Thymus (tissue), 11 donors: ENCODE measurements at regions not wholly inside any gene's neighbourhood (a gene's known extent, or its start where the extent isn't known, plus 50 kb on each side); places are given as distances from the start of the nearest gene placed in this dataset.

Experiments used
- DNase-seq, 9 donors: peaks; one replicate each; pipeline ENCODE4 v3.0.0-alpha.2; 2013; ENCODE audit warnings: low spot score in 9 of 9, low read depth in 6 of 9, missing footprints in 1 of 9
- H3K27ac ChIP-seq, 2 donors: one replicate each; pipeline ENCODE4 v1.5.1; 2013; ENCODE audit warnings: control low read depth in 1 of 2, low read depth in 1 of 2, low read length in 1 of 2, mild to moderate bottlenecking in 1 of 2, moderate library complexity in 1 of 2
- H3K27me3 ChIP-seq, 2 donors: one replicate each; pipeline ENCODE4 v1.5.1; 2013; ENCODE audit warnings: low read length in 1 of 2; ENCODE audit not compliant: control insufficient read depth in 2 of 2, insufficient read depth in 1 of 2
- H3K36me3 ChIP-seq, 2 donors: one replicate each; pipeline ENCODE4 v1.5.1; 2013; ENCODE audit warnings: low read length in 1 of 2, mild to moderate bottlenecking in 1 of 2, moderate library complexity in 1 of 2; ENCODE audit not compliant: control insufficient read depth in 2 of 2, insufficient read depth in 2 of 2
- H3K4me1 ChIP-seq, 2 donors: one replicate each; pipeline ENCODE4 v1.5.1; 2013; ENCODE audit warnings: low read length in 2 of 2; ENCODE audit not compliant: control insufficient read depth in 2 of 2, insufficient read depth in 2 of 2
- H3K4me3 ChIP-seq, 2 donors: one replicate each; pipeline ENCODE4 v1.5.1; 2013; ENCODE audit warnings: low read length in 2 of 2, control low read depth in 1 of 2, mild to moderate bottlenecking in 1 of 2
- H3K9me3 ChIP-seq, 2 donors: one replicate each; pipeline ENCODE4 v1.5.1; 2013; ENCODE audit warnings: low read length in 1 of 2, mild to moderate bottlenecking in 1 of 2; ENCODE audit not compliant: control insufficient read depth in 2 of 2, insufficient read depth in 1 of 2
- WGBS: extraction: QIAGEN DNeasy Blood & Tissue Kit; methylation state at CpG from one replicate; pipeline ENCODE4 v1.1.7; 2013; 5-methylcytosine and 5-hydroxymethylcytosine counted together
- donor health status: healthy.

GRCh38 chr15:31160740-31161495 lies 59.4 kb upstream of the TRPM1 start:
- Histone ChIP-seq H3K36me3 (no peaks in the 10 kb centered on the region), H3K27me3 (peaks cover 0 to 4% of the 10 kb centered on the region in 2 donors), H3K27ac (no peak overlapping the region), H3K4me3 (no peak overlapping the region), H3K9me3 (no peaks in the 10 kb centered on the region), H3K4me1 (peaks cover 8 to 24% of the 10 kb centered on the region in 2 donors)
- 98% methylated on average over 25 of the region's 25 CpGs for WGBS
- no peak for DNase-seq

GRCh38 chr15:31161951-31162350 lies 60.4 kb upstream of the TRPM1 start:
- 95% methylated on average over 7 of the region's 7 CpGs for WGBS

DNA sequence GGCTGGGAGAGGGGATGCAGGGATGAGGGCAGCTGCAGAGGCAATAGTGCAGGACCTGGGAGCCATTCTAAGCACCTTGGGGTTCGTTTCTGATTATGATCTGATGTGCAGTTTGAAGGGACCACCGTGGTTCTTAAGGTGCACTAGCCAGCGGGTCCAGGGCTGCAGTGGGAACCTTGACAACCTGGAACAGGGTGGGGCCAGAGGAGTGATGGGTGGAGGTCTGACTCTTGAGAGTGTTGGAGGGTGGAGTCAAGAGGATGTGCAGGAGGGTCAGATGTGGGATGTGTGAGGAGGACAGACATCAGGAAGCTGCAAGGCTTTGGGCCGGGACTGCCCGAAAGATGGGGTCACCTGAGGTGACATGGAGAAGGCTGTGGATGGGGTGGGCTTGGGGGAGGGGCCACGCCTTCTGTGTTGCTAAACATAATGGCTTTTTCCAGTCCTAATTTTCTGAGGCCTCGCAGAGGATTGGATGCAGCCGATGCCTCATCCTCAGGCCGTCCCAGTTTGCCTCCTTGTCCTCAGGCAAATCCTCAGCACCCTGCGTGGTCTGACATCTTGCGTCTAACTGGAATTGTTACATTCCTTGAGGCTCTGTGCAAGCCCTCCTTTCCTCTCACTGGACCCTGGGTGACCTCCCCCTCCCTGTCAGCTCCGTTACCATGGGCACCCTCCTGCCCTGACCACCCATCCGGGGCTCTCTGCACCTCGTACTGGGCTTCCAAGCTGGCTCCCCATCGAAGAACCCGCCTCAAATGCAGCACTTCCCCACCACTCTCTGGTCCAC lies 61.4 kb upstream of the TRPM1 start:
- Histone ChIP-seq H3K27me3 (peaks cover 0 to 4% of the 10 kb centered on the region in 2 donors), H3K27ac (no peak overlapping the region), H3K4me1 (peaks cover 8 to 21% of the 10 kb centered on the region in 2 donors), H3K4me3 (no peak overlapping the region), H3K9me3 (no peaks in the 10 kb centered on the region), H3K36me3 (no peaks in the 10 kb centered on the region)
- DNase-seq, result no peak
- WGBS, result 94% methylated on average over 16 of the region's 16 CpGs

More at GRCh38 chr15:31161951-31162350, 60.4 kb upstream of the TRPM1 start:
- no peak overlapping the region for H3K27ac ChIP-seq
- H3K4me1 ChIP-seq, result peaks cover 8 to 22% of the 10 kb centered on the region in 2 donors
- H3K4me3 ChIP-seq, result no peak overlapping the region
- no peaks in the 10 kb centered on the region for H3K36me3 ChIP-seq
- H3K9me3 ChIP-seq, result no peaks in the 10 kb centered on the region
- peaks cover 0 to 4% of the 10 kb centered on the region in 2 donors for H3K27me3 ChIP-seq
- no peak for DNase-seq

DNA sequence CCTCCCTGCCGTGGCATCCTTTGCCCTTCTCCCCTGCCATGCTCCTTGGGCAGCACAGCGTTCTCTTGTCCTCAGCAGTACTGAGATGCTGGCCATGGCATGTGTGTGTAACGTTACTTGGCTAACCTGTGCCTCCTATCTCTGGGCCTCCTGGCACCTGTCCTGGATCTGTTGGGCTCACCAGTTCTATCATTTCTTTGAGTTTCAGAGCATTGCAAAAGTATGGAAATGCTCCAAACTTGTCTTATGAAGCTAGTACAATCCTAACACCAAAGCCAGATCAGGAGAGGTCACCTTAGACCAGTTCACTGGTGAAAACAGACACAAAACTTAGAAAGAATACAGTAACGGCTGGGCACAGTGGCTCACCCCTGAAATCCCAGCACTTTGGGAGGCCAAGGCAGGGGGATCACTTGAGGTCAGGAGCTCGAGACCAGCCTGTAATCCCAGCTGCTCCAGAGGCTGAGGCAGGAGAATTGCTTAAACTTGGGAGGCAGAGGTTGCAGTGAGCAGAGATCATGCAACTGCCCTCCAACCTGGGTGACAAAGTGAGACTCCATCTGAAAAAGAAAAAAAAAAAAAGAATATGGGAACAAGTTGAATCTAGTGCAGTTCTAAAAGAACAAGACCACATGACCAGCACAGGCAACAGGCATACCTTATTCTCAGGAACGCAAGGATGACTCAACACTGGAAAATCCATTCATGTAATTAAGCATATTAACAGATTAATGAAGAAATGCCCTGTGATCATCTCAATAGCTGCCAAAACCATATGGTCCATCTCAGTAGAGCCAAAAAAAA lies 62.4 kb upstream of the TRPM1 start:
- H3K4me1 ChIP-seq, result peaks cover 8 to 18% of the 10 kb centered on the region in 2 donors
- no peak overlapping the region for H3K27ac ChIP-seq
- peaks cover 0 to 4% of the 10 kb centered on the region in 2 donors for H3K27me3 ChIP-seq
- no peak overlapping the region for H3K4me3 ChIP-seq
- WGBS, result 81% methylated on average over 6 of the region's 6 CpGs
- no peak for DNase-seq
- no peaks in the 10 kb centered on the region for H3K36me3 ChIP-seq
- no peaks in the 10 kb centered on the region for H3K9me3 ChIP-seq

DNA sequence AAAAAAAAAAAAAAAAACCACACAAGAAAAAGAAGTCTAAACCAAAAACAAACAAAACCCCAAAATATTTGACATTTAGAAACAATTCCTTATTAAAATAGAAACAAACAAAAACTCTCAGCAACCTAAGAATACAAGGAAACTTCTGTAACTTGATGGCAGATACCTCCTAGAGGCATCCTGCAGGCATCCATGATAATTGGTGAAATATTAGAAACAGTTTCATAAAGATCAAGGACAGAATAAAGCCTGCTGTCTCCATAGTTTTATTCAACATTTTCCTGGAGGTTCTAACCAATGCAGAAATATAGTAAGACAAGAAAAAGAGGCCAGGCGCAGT lies 63.0 kb upstream of the TRPM1 start:
- 98% methylated on average over 1 of the region's 1 CpG for WGBS
- DNase-seq, result no peak
- H3K36me3 ChIP-seq, result no peaks in the 10 kb centered on the region
- peaks cover 0 to 4% of the 10 kb centered on the region in 2 donors for H3K27me3 ChIP-seq
- no peaks in the 10 kb centered on the region for H3K9me3 ChIP-seq
- no peak overlapping the region for H3K4me3 ChIP-seq
- no peak overlapping the region for H3K27ac ChIP-seq
- peaks cover 3 to 12% of the 10 kb centered on the region in 2 donors for H3K4me1 ChIP-seq

DNA sequence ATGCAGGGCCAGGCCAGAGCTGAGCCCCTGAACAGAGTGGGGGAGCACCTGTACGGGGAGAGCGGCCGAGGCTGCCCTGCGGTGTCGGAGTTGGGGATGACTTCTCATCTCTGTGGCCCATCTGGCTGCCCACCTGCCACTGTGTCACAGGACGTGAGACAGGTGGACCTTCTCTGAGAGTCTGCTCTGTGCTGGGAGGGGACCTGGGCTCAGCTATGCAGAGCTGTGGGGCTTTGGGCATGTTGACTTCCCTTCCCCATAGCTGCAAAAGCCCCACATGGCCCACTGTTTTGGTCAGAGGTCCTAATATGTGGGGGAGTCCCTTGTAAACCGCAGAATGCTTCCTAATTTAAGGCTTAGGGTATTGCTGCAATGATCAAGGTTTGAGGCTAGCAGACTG lies 68.0 kb upstream of the TRPM1 start:
- no peaks in the 10 kb centered on the region for H3K27me3 ChIP-seq
- no peak overlapping the region for H3K4me3 ChIP-seq
- no peak overlapping the region for H3K27ac ChIP-seq
- peaks cover 0 to 2% of the 10 kb centered on the region in 2 donors for H3K4me1 ChIP-seq
- DNase-seq, result no peak
- no peaks in the 10 kb centered on the region for H3K9me3 ChIP-seq
- no peaks in the 10 kb centered on the region for H3K36me3 ChIP-seq
- 96% methylated on average over 7 of the region's 7 CpGs for WGBS

DNA sequence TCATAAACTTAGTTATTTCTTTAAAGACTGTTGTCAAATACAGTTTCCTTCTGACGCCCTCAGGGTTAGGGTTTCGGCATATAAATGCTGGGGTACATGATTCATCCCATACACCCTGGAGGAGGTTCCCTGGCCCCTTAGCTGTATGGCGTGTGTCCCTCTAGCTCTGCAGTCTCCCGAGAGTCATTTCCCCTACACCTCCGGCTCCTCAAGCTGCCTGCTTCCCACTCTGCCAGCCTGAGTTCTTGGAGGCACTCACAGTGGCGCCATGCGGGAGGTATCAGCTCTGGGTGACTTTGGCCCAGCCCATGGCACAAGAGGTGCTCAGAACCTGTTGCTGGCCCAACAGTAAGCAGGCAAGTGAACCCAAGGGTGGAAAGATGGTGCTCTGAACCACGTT lies 70.2 kb upstream of the TRPM1 start:
- no peaks in the 10 kb centered on the region for H3K27me3 ChIP-seq
- H3K4me3 ChIP-seq, result no peak overlapping the region
- peaks cover 0 to 2% of the 10 kb centered on the region in 2 donors for H3K4me1 ChIP-seq
- no peaks in the 10 kb centered on the region for H3K36me3 ChIP-seq
- H3K27ac ChIP-seq, result no peak overlapping the region
- no peaks in the 10 kb centered on the region for H3K9me3 ChIP-seq
- 97% methylated on average over 8 of the region's 8 CpGs for WGBS
- DNase-seq, result no peak

DNA sequence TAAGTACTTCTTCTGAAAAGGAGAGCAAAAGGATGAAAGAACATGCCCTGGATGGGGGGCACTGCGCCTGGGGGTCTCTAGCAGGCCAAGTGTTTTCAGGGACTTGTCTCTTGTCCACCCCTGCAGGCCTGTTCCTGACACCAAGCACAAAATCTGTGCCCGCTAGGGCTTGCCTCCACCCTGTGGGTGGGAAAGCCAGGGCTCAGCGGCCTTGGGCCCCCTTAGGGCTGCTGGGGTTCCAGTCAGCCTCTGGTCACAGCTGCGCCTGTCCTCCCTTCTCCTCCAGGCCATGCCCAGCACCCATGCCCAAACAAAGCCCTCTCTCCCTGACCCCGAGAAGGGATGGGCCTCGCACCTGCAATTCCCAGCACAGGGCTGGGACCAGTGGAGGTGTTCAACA lies 71.1 kb upstream of the TRPM1 start:
- peaks cover 1 to 3% of the 10 kb centered on the region in 2 donors for H3K4me1 ChIP-seq
- H3K27ac ChIP-seq, result no peak overlapping the region
- 97% methylated on average over 6 of the region's 6 CpGs for WGBS
- no peak overlapping the region for H3K4me3 ChIP-seq
- H3K9me3 ChIP-seq, result no peaks in the 10 kb centered on the region
- H3K36me3 ChIP-seq, result no peaks in the 10 kb centered on the region
- no peaks in the 10 kb centered on the region for H3K27me3 ChIP-seq
- no peak for DNase-seq
